Fibroblast of lung (primary cell): ENCODE measurements at regions not wholly inside any gene's neighbourhood (a gene's known extent, or its start where the extent isn't known, plus 50 kb on each side); places are given as distances from the start of the nearest gene placed in this dataset.

Experiments used
- DNase-seq, 2 donors: peaks; one replicate each; pipeline versions ENCODE4 v3.0.0 to v3.0.0-alpha.2; 2010; ENCODE audit warnings: low read depth in 2 of 2
- H2AFZ ChIP-seq: 2 replicates; pipeline ENCODE4 v1.5.1; 2012; ENCODE audit warnings: low read length, control low read depth, inconsistent platforms
- H3K27ac ChIP-seq: 2 replicates; pipeline ENCODE4 v1.5.1; 2011; ENCODE audit warnings: low read length, control low read depth; ENCODE audit not compliant: insufficient read depth
- H3K27me3 ChIP-seq: 2 replicates; pipeline ENCODE4 v1.5.1; 2011; ENCODE audit warnings: mild to moderate bottlenecking, low read length; ENCODE audit not compliant: control insufficient read depth, insufficient read depth
- H3K36me3 ChIP-seq: 2 replicates; pipeline ENCODE4 v1.5.1; 2011; ENCODE audit warnings: low read length; ENCODE audit not compliant: control insufficient read depth, insufficient read depth
- H3K4me1 ChIP-seq: 2 replicates; pipeline ENCODE4 v1.5.1; 2011; ENCODE audit warnings: low read length; ENCODE audit not compliant: control insufficient read depth, insufficient read depth; ENCODE audit errors: extremely low read depth
- H3K4me2 ChIP-seq: 2 replicates; pipeline ENCODE4 v1.5.1; 2011; ENCODE audit warnings: low read length, control low read depth; ENCODE audit not compliant: insufficient read depth; ENCODE audit errors: extremely low read depth
- H3K4me3 ChIP-seq, 4 experiments: fragments of 200-600 bp in 1 of 4; sonication (generic) in 1 of 4; replicated peaks in 1 of 4; 2 replicates each; pipeline ENCODE4 v1.5.1; 2011 to 2016; ENCODE audit warnings: low read length in 4 of 4, low read depth in 3 of 4, mild to moderate bottlenecking in 3 of 4, control low read depth in 2 of 4, inconsistent platforms in 1 of 4, mixed read lengths in 1 of 4; ENCODE audit not compliant: insufficient read depth in 1 of 4; ENCODE audit errors: control extremely low read depth in 1 of 4
- H3K79me2 ChIP-seq: 2 replicates; pipeline ENCODE4 v1.5.1; 2012; ENCODE audit warnings: mild to moderate bottlenecking, low read length, inconsistent platforms; ENCODE audit not compliant: control insufficient read depth, insufficient read depth
- H3K9ac ChIP-seq: 2 replicates; pipeline ENCODE4 v1.5.1; 2011; ENCODE audit warnings: mild to moderate bottlenecking, low read length, control low read depth; ENCODE audit not compliant: insufficient read depth
- H3K9me3 ChIP-seq: 2 replicates; pipeline ENCODE4 v1.5.1; 2012; ENCODE audit warnings: low read depth, low read length; ENCODE audit not compliant: control insufficient read depth, insufficient read depth
- H4K20me1 ChIP-seq: 2 replicates; pipeline ENCODE4 v1.5.1; 2011; ENCODE audit warnings: low read length; ENCODE audit not compliant: control insufficient read depth, insufficient read depth; ENCODE audit errors: extremely low read depth
- CTCF ChIP-seq, 2 donors: IDR thresholded peaks in 1 of 2; conservative IDR thresholded peaks in 1 of 2; 1 replicate in 1 of 2; 2 replicates in 1 of 2; pipeline ENCODE4 v1.5.1; 2011 to 2012; ENCODE audit warnings: low read length in 2 of 2, control low read depth in 1 of 2, inconsistent platforms in 1 of 2, low read depth in 1 of 2, mild to moderate bottlenecking in 1 of 2
- EZH2 ChIP-seq: IDR thresholded peaks from 2 replicates; pipeline ENCODE4 v1.5.1; 2012; ENCODE audit warnings: low read length, control low read depth, mild to moderate bottlenecking; ENCODE audit errors: missing control alignments

DNA sequence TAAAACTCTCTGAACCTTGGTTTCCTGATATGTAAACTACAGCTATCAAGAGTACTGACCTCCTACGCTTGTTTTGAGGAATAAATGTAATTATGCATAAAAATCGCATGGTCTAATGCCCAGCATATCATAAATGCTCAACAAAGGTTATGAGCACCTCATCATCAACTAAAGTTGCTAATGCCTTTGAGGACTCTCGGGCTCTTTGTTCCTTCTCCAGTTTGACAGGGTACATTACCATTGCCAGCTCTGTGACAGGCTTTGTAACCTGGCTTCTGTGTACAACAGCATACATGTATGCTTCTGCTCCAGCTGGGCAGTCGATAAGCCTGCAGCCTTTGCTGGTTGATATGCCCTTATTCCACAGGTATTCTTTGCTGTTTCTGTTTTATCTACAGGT, 95.2 kb downstream of the C9orf152 start:
- Histone ChIP-seq H3K27ac (no peak overlapping the region), H3K27me3 (no peaks in the 10 kb centered on the region), H3K4me2 (no peak overlapping the region), H3K9me3 (no peaks in the 10 kb centered on the region), H3K4me3 (no peak overlapping the region), H3K36me3 (no peaks in the 10 kb centered on the region), H4K20me1 (no peaks in the 10 kb centered on the region), H3K79me2 (peaks cover 90% of the 10 kb centered on the region), H3K9ac (no peak overlapping the region), H2AFZ (no peak overlapping the region), H3K4me1 (peaks cover 28% of the 10 kb centered on the region)
- no peak for DNase-seq
- TF ChIP-seq EZH2, result no peak
- no peak for TF ChIP-seq CTCF (conservative IDR thresholded peaks at IDR 0.05 in 1 of 2, IDR thresholded peaks at IDR 0.05 in 1 of 2; ENCODE audit: low read depth in 1 of 2, low read length in 2 of 2)

DNA sequence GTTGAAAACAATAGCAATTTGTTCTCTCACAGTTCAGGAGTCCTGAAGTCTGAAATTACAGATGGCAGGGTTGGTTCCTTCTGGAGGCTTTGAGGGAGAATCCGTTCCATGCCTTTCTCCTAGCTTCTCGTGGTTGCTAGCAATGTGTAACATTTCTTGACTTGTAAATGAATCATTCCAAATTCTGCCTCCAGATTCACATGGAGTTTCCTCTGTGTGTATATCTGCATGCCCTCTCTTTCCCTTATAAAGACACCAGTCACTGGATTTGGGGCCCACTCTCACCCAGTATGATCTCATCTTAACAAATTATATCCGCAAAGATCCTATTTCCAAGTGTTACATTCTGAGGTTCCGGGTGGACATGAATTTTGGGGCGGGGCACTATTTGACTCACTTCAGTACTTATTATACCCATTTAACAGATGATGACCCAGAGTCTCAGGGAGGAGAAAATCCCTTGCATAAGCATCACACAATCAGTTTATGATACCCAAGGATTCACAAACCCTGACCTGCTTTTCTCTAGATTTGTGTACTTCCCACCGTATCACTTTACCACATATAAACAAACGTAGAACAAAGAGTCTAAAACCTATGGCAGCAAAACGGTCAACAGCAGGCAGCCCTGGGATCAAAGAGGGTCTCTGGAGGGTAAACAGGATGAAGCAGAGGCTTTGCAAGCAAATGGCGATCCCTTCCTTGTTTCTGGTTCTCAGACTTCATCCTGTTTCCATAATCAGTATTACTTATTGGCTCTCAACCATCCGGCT, 93.7 kb downstream of the C9orf152 start:
- H3K4me3 ChIP-seq, result no peak overlapping the region
- no peaks in the 10 kb centered on the region for H4K20me1 ChIP-seq
- H3K9me3 ChIP-seq, result no peaks in the 10 kb centered on the region
- H3K9ac ChIP-seq, result no peak overlapping the region
- no peaks in the 10 kb centered on the region for H3K36me3 ChIP-seq
- H3K27ac ChIP-seq, result peak overlapping the region; percentile 85
- H3K27me3 ChIP-seq, result no peaks in the 10 kb centered on the region
- H3K79me2 ChIP-seq, result peaks cover 87% of the 10 kb centered on the region
- TF ChIP-seq CTCF (conservative IDR thresholded peaks at IDR 0.05 in 1 of 2, IDR thresholded peaks at IDR 0.05 in 1 of 2; ENCODE audit: low read depth in 1 of 2, low read length in 2 of 2), result no peak
- no peak for TF ChIP-seq EZH2
- peak; percentile 58 to 71 for DNase-seq
- H3K4me2 ChIP-seq, result no peak overlapping the region
- H3K4me1 ChIP-seq, result peaks cover 27% of the 10 kb centered on the region
- no peak overlapping the region for H2AFZ ChIP-seq

DNA sequence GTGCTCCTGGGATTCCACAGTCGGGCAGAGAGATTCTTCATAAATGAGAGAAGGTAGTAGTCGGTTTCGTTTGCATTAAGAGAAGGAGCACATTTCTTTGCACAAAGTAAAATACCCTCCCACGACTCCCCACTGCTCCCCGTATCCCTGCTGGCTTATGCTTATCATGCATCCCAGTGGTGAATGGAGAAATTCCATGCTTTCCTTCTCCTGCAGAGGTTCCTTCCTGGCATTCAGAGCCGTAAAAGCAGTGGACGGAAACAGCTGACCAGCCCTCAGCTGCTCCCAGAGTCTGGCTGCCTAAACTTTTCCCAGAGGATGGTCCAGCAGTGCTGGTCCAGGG, 93.1 kb downstream of the C9orf152 start:
- Histone ChIP-seq H3K4me2 (peak overlapping the region; percentile 28), H3K27ac (peak overlapping the region; percentile 85)

More for the DNA sequence above, 93.1 kb downstream of the C9orf152 start:
- H4K20me1 ChIP-seq, result no peaks in the 10 kb centered on the region
- H3K9ac ChIP-seq, result peak overlapping the region; percentile 17
- no peak overlapping the region for H2AFZ ChIP-seq
- no peak overlapping the region for H3K4me3 ChIP-seq
- TF ChIP-seq CTCF (conservative IDR thresholded peaks at IDR 0.05 in 1 of 2, IDR thresholded peaks at IDR 0.05 in 1 of 2; ENCODE audit: low read depth in 1 of 2, low read length in 2 of 2) (no peak), EZH2 (no peak)
- DNase-seq, result peak; percentile 45 to 47
- H3K9me3 ChIP-seq, result no peaks in the 10 kb centered on the region
- H3K27me3 ChIP-seq, result no peaks in the 10 kb centered on the region
- no peaks in the 10 kb centered on the region for H3K36me3 ChIP-seq
- H3K79me2 ChIP-seq, result peaks cover 88% of the 10 kb centered on the region
- peaks cover 25% of the 10 kb centered on the region for H3K4me1 ChIP-seq
